Prostate gland (tissue), 2 donors: ENCODE measurements at regions not wholly inside any gene's neighbourhood (a gene's known extent, or its start where the extent isn't known, plus 50 kb on each side); places are given as distances from the start of the nearest gene placed in this dataset.
"Not testable (repeated sequence)": the region's sequence is repeated elsewhere in the genome, so short reads cannot be mapped to it uniquely, and the experiment has no call there.

Experiments used
- DNase-seq: peaks from one replicate; pipeline ENCODE4 v3.0.0-alpha.2; 2019; ENCODE audit warnings: low spot score
- H3K27ac ChIP-seq, 2 donors: fragments of 200-600 bp; sonication (generic); 2 replicates each; pipeline ENCODE4 v1.5.1; 2017 to 2019
- H3K27me3 ChIP-seq: fragments of 200-600 bp; sonication (generic); replicated peaks from 2 replicates; pipeline ENCODE4 v1.5.1; 2019; ENCODE audit not compliant: insufficient read depth
- H3K36me3 ChIP-seq, 2 donors: fragments of 200-600 bp; sonication (generic); 1 replicate in 1 of 2; 2 replicates in 1 of 2; pipeline versions ENCODE4 v1.5.1 to v1.8.1; 2017 to 2019
- H3K4me1 ChIP-seq: fragments of 200-600 bp; sonication (generic); replicated peaks from 2 replicates; pipeline ENCODE4 v1.5.1; 2019
- H3K4me3 ChIP-seq, 2 donors: fragments of 200-600 bp; sonication (generic); 2 replicates each; pipeline ENCODE4 v1.5.1; 2017 to 2019
- H3K9me3 ChIP-seq: fragments of 200-600 bp; sonication (generic); 2 replicates; pipeline ENCODE4 v1.5.1; 2017
- POLR2A ChIP-seq: fragments of 450-650 bp; IDR thresholded peaks from one replicate; pipeline ENCODE4 v1.6.1; 2016; ENCODE audit warnings: antibody characterized with exemption, mild to moderate bottlenecking
- POLR2AphosphoS5 ChIP-seq: sonication (generic); formaldehyde crosslinking; IDR thresholded peaks from one replicate; pipeline ENCODE4 v1.6.1; 2017; ENCODE audit warnings: antibody characterized with exemption
- WGBS: methylation state at CpG from one replicate; pipeline ENCODE4 v1.1.5; 2018; 5-methylcytosine and 5-hydroxymethylcytosine counted together
- intact Hi-C: fragments of 100-400 bp; cut with DNase I; formaldehyde crosslinking; loops from one replicate; pipeline ENCODE4 v1.14.2; 2022
- TF ChIP-seq, protein P1 (sequence below), 4 experiments: fragments of 200-600 bp in 2 of 4; fragments of 450-650 bp in 2 of 4; sonication (generic) in 2 of 4; IDR thresholded peaks; 1 replicate in 3 of 4; 2 replicates in 1 of 4; pipeline ENCODE4 v1.5.1; 2016 to 2019; ENCODE audit warnings: antibody characterized with exemption in 4 of 4, mild to moderate bottlenecking in 2 of 4, moderate library complexity in 2 of 4

DNA sequence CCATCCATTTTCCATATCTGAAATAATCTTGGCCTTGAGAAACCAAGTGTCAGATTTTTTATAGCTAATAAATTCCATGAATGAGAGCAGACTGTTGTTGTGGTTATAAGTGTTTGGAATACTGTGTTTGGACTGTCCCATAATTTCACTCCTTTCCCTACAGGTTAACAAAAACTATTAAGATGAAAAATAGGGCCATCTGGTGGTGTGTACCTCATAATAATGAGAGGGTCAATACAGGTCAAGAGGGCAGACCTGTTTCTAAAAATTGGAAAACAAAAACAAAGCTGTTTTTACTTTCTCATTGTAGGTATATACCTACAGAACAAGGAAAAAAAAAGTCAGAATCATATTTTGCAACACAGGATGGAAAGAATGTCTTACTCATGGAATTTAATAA, 553.8 kb upstream of the SGO1 start:
- TF ChIP-seq POLR2AphosphoS5 (no peak), POLR2A (no peak)
- TF ChIP-seq, protein P1, sequence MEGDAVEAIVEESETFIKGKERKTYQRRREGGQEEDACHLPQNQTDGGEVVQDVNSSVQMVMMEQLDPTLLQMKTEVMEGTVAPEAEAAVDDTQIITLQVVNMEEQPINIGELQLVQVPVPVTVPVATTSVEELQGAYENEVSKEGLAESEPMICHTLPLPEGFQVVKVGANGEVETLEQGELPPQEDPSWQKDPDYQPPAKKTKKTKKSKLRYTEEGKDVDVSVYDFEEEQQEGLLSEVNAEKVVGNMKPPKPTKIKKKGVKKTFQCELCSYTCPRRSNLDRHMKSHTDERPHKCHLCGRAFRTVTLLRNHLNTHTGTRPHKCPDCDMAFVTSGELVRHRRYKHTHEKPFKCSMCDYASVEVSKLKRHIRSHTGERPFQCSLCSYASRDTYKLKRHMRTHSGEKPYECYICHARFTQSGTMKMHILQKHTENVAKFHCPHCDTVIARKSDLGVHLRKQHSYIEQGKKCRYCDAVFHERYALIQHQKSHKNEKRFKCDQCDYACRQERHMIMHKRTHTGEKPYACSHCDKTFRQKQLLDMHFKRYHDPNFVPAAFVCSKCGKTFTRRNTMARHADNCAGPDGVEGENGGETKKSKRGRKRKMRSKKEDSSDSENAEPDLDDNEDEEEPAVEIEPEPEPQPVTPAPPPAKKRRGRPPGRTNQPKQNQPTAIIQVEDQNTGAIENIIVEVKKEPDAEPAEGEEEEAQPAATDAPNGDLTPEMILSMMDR (IDR thresholded peaks at IDR 0.05): no peak
- H3K9me3 ChIP-seq: no peaks in the 10 kb centered on the region
- H3K36me3 ChIP-seq: no peaks in the 10 kb centered on the region
- no peaks in the 10 kb centered on the region for H3K27me3 ChIP-seq
- H3K27ac ChIP-seq: no peak overlapping the region
- intact Hi-C loops: no loop called here
- no peak overlapping the region for H3K4me3 ChIP-seq
- no peaks in the 10 kb centered on the region for H3K4me1 ChIP-seq
- no peak for DNase-seq

DNA sequence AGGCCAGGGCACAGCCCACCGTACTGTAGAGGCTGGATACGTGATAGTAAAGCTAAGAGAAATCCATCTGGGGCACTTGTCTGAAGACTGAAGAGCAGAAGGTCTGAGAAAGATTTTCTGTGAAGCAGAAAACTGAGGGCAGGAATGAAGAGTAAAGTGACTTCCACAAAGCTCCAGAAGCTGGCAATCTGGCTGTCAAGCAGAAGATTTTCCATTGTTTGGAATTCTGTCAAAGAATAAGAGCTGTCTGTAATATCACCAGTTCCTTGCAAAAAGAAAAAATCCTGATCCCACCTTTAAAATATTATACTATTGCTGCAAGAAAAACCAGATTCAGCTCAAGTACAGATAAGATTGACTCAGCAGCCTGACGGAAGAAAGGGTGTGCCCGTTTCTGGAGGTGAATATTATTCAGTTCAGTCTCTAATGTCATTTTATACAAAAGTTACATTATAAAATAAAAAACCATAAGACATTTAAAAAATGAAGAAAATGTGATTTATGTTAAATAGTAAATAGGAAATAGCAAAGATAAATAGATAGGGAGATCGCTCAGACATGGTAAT, 550.4 kb upstream of the SGO1 start:
- Histone ChIP-seq H3K36me3 (no peaks in the 10 kb centered on the region), H3K4me1 (no peaks in the 10 kb centered on the region), H3K9me3 (no peaks in the 10 kb centered on the region), H3K27me3 (no peaks in the 10 kb centered on the region), H3K27ac (no peak overlapping the region), H3K4me3 (no peak overlapping the region)
- TF ChIP-seq POLR2AphosphoS5 (no peak), POLR2A (no peak)
- TF ChIP-seq, protein P1 (IDR thresholded peaks at IDR 0.05): no peak
- DNase-seq: no peak
- intact Hi-C loops: no loop called here
- WGBS: 81% methylated on average over 5 of the region's 5 CpGs

DNA sequence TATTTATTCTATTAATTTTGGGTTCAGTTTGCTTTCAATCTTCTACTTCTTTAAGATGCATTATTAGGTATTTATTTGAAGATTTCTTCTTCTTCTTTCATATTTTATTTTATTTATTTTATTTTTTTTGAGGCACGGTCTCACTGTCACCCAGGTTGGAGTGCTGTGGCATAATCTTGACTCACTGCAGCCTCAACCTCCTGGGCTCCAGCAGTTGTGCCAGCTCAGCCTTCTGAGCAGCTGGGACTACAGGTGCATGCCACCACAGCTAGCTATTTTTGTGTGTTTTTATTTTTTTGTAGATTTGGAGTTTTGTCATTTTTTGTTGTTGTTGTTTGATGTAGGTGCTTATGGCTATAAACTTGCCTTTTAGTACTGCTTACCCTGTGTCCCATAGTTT, 543.2 kb upstream of the SGO1 start:
- Histone ChIP-seq H3K27ac (no peak overlapping the region), H3K9me3 (no peaks in the 10 kb centered on the region), H3K4me1 (no peaks in the 10 kb centered on the region), H3K27me3 (no peaks in the 10 kb centered on the region), H3K36me3 (no peaks in the 10 kb centered on the region), H3K4me3 (no peak overlapping the region)
- TF ChIP-seq, protein P1 (IDR thresholded peaks at IDR 0.05): no peak
- WGBS: 97% methylated on average over 1 of the region's 1 CpG
- no peak for DNase-seq
- intact Hi-C loops: no loop called here

DNA sequence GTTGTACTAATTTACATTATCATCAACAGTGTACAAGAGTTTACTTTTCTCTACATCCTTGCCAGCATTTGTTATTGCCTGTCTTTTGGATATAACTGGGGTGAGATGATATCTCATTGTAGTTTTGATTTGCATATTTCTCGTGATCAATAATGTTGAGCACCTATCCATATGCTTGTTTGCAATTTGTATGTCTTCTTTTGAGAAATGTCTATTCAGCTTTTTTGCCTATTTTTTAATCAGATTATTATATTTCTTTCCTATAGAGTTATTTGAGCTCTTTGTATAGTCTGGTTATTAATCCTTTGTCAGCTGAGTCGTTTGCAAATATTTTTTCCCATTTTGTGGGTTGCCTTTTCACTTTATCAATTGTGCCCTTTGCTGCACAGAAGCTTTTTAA, 540.8 kb upstream of the SGO1 start:
- 84% methylated on average over 2 of the region's 2 CpGs for WGBS
- H3K9me3 ChIP-seq: no peaks in the 10 kb centered on the region
- DNase-seq: no peak
- H3K36me3 ChIP-seq: no peaks in the 10 kb centered on the region
- no peak overlapping the region for H3K27ac ChIP-seq
- TF ChIP-seq POLR2A: no peak
- TF ChIP-seq, protein P1 (IDR thresholded peaks at IDR 0.05): no peak
- no peak for TF ChIP-seq POLR2AphosphoS5
- no peaks in the 10 kb centered on the region for H3K4me1 ChIP-seq
- intact Hi-C loops: no loop called here
- H3K27me3 ChIP-seq: no peaks in the 10 kb centered on the region
- no peak overlapping the region for H3K4me3 ChIP-seq

DNA sequence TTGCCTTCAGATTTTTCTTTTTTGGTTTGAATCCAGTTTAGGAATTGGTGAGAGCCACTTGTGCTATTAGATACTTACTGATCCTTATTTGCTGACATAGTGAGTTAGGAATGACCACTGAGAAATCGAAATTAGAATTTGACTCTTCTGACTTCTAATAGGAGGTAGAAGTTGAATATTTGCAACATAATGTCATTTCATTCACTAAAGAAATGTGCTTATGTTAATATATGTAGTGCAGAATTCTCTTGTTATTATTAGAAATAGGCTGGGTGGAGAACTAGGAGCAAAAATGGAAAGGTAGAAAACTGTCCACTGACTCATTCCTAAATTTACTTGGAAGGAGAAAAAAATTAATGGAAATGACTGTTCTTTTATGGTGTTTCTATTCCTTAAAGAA, 538.2 kb upstream of the SGO1 start:
- TF ChIP-seq POLR2A: no peak
- TF ChIP-seq, protein P1 (IDR thresholded peaks at IDR 0.05): no peak
- TF ChIP-seq POLR2AphosphoS5: no peak
- WGBS: 93% methylated on average over 1 of the region's 1 CpG
- Histone ChIP-seq H3K27ac (no peak overlapping the region), H3K4me3 (no peak overlapping the region), H3K9me3 (no peaks in the 10 kb centered on the region), H3K4me1 (no peaks in the 10 kb centered on the region), H3K36me3 (no peaks in the 10 kb centered on the region), H3K27me3 (no peaks in the 10 kb centered on the region)
- intact Hi-C loops: no loop called here
- no peak for DNase-seq

DNA sequence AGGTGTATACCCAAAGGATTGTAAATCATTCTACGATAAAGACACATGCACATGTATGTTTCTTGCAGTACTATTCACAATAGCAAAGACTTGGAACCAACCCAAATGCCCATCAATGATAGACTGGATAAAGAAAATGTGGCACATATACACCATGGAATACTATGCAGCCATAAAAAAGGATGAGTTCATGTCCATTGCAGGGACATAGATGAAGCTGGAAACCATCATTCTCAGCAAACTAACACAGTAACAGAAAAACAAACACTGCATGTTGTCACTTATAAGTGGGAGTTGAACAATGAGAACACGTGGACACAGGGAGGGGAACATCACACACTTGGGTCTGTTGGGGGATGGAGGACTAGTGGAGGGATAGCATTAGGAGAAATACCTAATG, 530.4 kb upstream of the SGO1 start:
- H3K27ac ChIP-seq, H3K4me3 ChIP-seq, H3K4me1 ChIP-seq, H3K36me3 ChIP-seq, H3K27me3 ChIP-seq, H3K9me3 ChIP-seq, DNase-seq, intact Hi-C loops: not testable (repeated sequence)
- WGBS: 98% methylated on average over 2 of the region's 2 CpGs
